ENCODE measurements at regions not wholly inside any gene's neighbourhood (a gene's known extent, or its start where the extent isn't known, plus 50 kb on each side); places are given as distances from the start of the nearest gene placed in this dataset.

DNA sequence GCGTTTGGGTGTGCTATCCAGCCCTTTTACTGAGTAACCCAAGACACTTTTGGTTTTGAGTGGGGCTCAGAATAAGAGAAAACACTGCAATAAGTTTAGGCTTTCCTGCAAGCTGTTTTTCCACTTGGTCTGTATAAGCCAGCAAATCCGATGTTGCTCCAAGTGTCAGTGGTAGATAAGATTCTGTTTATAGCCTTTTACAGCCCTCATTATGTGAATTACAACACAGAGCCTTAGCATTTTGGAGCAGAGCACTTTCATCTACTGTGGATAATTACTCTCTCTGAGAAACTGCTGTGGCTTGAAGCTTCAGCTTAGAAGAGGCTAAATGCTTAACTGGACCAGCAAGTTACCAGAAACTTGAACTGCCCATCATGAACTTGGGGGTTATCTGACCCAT, 601.1 kb downstream of the JRKL start:
- Histone ChIP-seq H2AFZ (ENCODE audit: control insufficient read depth, low read length) (no peak overlapping the region), H3K4me2 (ENCODE audit: control insufficient read depth, extremely low read depth, insufficient read depth, low read depth, low read length) (no peak overlapping the region), H3K27ac (ENCODE audit: control insufficient read depth, insufficient read depth, low read length) (no peak overlapping the region), H3K79me2 (ENCODE audit: control insufficient read depth, insufficient read depth, low read length) (no peaks in the 10 kb centered on the region), H3K4me3 (ENCODE audit: control insufficient read depth in 2 of 3, extremely low read depth in 1 of 3, insufficient read depth in 2 of 3, low read depth in 1 of 3, low read length in 3 of 3) (no peak overlapping the region), H4K20me1 (ENCODE audit: control insufficient read depth, extremely low read depth, insufficient read depth, low read length) (no peaks in the 10 kb centered on the region), H3K9me3 (ENCODE audit: control insufficient read depth, low read depth, low read length) (no peaks in the 10 kb centered on the region), H3K27me3 (ENCODE audit: control insufficient read depth, extremely low read depth, insufficient read depth, low read length) (no peaks in the 10 kb centered on the region), H3K4me1 (ENCODE audit: control insufficient read depth, extremely low read depth, insufficient read depth, low read length) (no peaks in the 10 kb centered on the region), H3K9me1 (ENCODE audit: control insufficient read depth, extremely low read depth, insufficient read depth, low read length) (no peaks in the 10 kb centered on the region), H3K9ac (ENCODE audit: control insufficient read depth, extremely low read depth, insufficient read depth, low read length) (no peak overlapping the region), H3K36me3 (ENCODE audit: control insufficient read depth in 2 of 2, extremely low read depth in 1 of 2, insufficient read depth in 2 of 2, low read length in 2 of 2) (no peaks in the 10 kb centered on the region)
- dilution Hi-C loops (cut with MboI; ENCODE audit: extremely low pct_ligation_motif_present, low sequenced_read_pairs) = no loop called here
- no peak for TF ChIP-seq EZH2 (IDR thresholded peaks at IDR 0.05; ENCODE audit: low read length)
- TF ChIP-seq, protein P1, sequence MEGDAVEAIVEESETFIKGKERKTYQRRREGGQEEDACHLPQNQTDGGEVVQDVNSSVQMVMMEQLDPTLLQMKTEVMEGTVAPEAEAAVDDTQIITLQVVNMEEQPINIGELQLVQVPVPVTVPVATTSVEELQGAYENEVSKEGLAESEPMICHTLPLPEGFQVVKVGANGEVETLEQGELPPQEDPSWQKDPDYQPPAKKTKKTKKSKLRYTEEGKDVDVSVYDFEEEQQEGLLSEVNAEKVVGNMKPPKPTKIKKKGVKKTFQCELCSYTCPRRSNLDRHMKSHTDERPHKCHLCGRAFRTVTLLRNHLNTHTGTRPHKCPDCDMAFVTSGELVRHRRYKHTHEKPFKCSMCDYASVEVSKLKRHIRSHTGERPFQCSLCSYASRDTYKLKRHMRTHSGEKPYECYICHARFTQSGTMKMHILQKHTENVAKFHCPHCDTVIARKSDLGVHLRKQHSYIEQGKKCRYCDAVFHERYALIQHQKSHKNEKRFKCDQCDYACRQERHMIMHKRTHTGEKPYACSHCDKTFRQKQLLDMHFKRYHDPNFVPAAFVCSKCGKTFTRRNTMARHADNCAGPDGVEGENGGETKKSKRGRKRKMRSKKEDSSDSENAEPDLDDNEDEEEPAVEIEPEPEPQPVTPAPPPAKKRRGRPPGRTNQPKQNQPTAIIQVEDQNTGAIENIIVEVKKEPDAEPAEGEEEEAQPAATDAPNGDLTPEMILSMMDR (optimal IDR thresholded peaks at IDR 0.05 in 1 of 3, IDR thresholded peaks at IDR 0.05 in 1 of 3, conservative IDR thresholded peaks at IDR 0.05 in 1 of 3; ENCODE audit: extremely low read depth in 1 of 3, insufficient read depth in 2 of 3, low read length in 3 of 3) = no peak
- DNase-seq (ENCODE audit: low read depth, low spot score) (no peak), FAIRE-seq (no peak)

DNA sequence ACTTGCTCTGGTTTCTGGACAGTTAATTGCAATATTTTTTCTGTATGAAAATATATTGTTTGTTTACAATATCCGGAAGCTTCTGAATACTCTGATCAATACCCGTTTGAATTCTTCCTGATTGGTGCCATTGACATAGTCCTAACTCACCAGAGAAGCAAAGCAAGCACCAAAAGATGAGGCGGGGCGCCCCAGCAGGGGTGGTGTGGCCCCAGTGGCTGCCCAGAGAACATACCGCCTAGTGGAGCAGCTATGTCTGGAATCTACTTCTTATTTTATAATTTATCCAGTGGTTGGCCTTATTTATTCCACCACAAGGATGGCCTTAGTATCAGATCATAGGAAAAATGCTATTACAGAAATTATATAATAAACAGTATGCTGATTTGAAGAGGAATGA, 610.7 kb downstream of the JRKL start:
- FAIRE-seq (no peak), DNase-seq (ENCODE audit: low read depth, low spot score) (no peak)
- no peaks in the 10 kb centered on the region for H3K9me1 ChIP-seq (ENCODE audit: control insufficient read depth, extremely low read depth, insufficient read depth, low read length)
- no peak overlapping the region for H3K27ac ChIP-seq (ENCODE audit: control insufficient read depth, insufficient read depth, low read length)
- no peak for TF ChIP-seq EZH2 (IDR thresholded peaks at IDR 0.05; ENCODE audit: low read length)
- TF ChIP-seq, protein P1 (optimal IDR thresholded peaks at IDR 0.05 in 1 of 3, IDR thresholded peaks at IDR 0.05 in 1 of 3, conservative IDR thresholded peaks at IDR 0.05 in 1 of 3; ENCODE audit: extremely low read depth in 1 of 3, insufficient read depth in 2 of 3, low read length in 3 of 3) = no peak
- H3K9me3 ChIP-seq (ENCODE audit: control insufficient read depth, low read depth, low read length) = no peaks in the 10 kb centered on the region
- dilution Hi-C loops (cut with MboI; ENCODE audit: extremely low pct_ligation_motif_present, low sequenced_read_pairs) = no loop called here
- H3K4me2 ChIP-seq (ENCODE audit: control insufficient read depth, extremely low read depth, insufficient read depth, low read depth, low read length) = no peak overlapping the region
- no peaks in the 10 kb centered on the region for H3K27me3 ChIP-seq (ENCODE audit: control insufficient read depth, extremely low read depth, insufficient read depth, low read length)
- no peak overlapping the region for H3K4me3 ChIP-seq (ENCODE audit: control insufficient read depth in 2 of 3, extremely low read depth in 1 of 3, insufficient read depth in 2 of 3, low read depth in 1 of 3, low read length in 3 of 3)
- H3K79me2 ChIP-seq (ENCODE audit: control insufficient read depth, insufficient read depth, low read length) = no peaks in the 10 kb centered on the region
- H4K20me1 ChIP-seq (ENCODE audit: control insufficient read depth, extremely low read depth, insufficient read depth, low read length) = no peaks in the 10 kb centered on the region
- no peak overlapping the region for H3K9ac ChIP-seq (ENCODE audit: control insufficient read depth, extremely low read depth, insufficient read depth, low read length)
- no peak overlapping the region for H2AFZ ChIP-seq (ENCODE audit: control insufficient read depth, low read length)
- no peaks in the 10 kb centered on the region for H3K4me1 ChIP-seq (ENCODE audit: control insufficient read depth, extremely low read depth, insufficient read depth, low read length)
- H3K36me3 ChIP-seq (ENCODE audit: control insufficient read depth in 2 of 2, extremely low read depth in 1 of 2, insufficient read depth in 2 of 2, low read length in 2 of 2) = no peaks in the 10 kb centered on the region
